ENCODE measurements at regions not wholly inside any gene's neighbourhood (a gene's known extent, or its start where the extent isn't known, plus 50 kb on each side); places are given as distances from the start of the nearest gene placed in this dataset.
"Not testable (repeated sequence)": the region's sequence is repeated elsewhere in the genome, so short reads cannot be mapped to it uniquely, and the experiment has no call there.

- H3K9me3 Mint-ChIP-seq = peaks cover 2 to 15% (median 6%) of the 10 kb centered on the region in 3 donors
- Histone ChIP-seq H3K4me1 (ENCODE audit: control insufficient read depth in 1 of 2, extremely low read depth in 1 of 2, insufficient read depth in 2 of 2, low read length in 2 of 2) (no peaks in the 10 kb centered on the region), H3K9me3 (no peaks in the 10 kb centered on the region), H3K27me3 (replicated peaks in 1 of 2; ENCODE audit: control insufficient read depth in 2 of 2, extremely low read depth in 1 of 2, insufficient read depth in 2 of 2, low read length in 1 of 2) (no peaks in the 10 kb centered on the region), H3K4me3 (ENCODE audit: control insufficient read depth in 1 of 2, extremely low read depth in 1 of 2, low read length in 1 of 2) (no peak overlapping the region), H3K27ac (ENCODE audit: low read length) (no peak overlapping the region), H3K36me3 (ENCODE audit: control insufficient read depth in 2 of 2, extremely low read depth in 1 of 2, insufficient read depth in 1 of 2, low read length in 1 of 2) (no peaks in the 10 kb centered on the region)
- H3K36me3 Mint-ChIP-seq = no peaks in the 10 kb centered on the region
- H3K4me3 Mint-ChIP-seq = no peak overlapping the region
- POLR2A ChIA-PET = no interaction called here
- H3K27me3 Mint-ChIP-seq = no peaks in the 10 kb centered on the region
- no peaks in the 10 kb centered on the region for H3K4me1 Mint-ChIP-seq
- no peak for DNase-seq
- CTCF ChIA-PET = no interaction called here
- H3K27ac Mint-ChIP-seq = no peak overlapping the region
- no peak for ATAC-seq (replicated peaks in 1 of 4)
- 79% methylated on average over 5 of the region's 5 CpGs for WGBS (ENCODE audit: insufficient coverage)
These were observed 368.6 kb upstream of the TENM3 start for GRCh38 chr4:181874602-181875001.

- ChIA-PET CTCF (no interaction called here), POLR2A (no interaction called here)
- H3K27me3 ChIP-seq (replicated peaks in 1 of 2; ENCODE audit: control insufficient read depth in 2 of 2, extremely low read depth in 1 of 2, insufficient read depth in 2 of 2, low read length in 1 of 2) = no peaks in the 10 kb centered on the region
- Mint-ChIP-seq H3K27ac (no peak overlapping the region), H3K27me3 (no peaks in the 10 kb centered on the region), H3K36me3 (no peaks in the 10 kb centered on the region), H3K9me3 (peaks cover 0 to 7% (median 2%) of the 10 kb centered on the region in 3 donors), H3K4me1 (no peaks in the 10 kb centered on the region), H3K4me3 (no peak overlapping the region)
- H3K36me3 ChIP-seq (ENCODE audit: control insufficient read depth in 2 of 2, extremely low read depth in 1 of 2, insufficient read depth in 1 of 2, low read length in 1 of 2) = no peaks in the 10 kb centered on the region
- H3K27ac ChIP-seq (ENCODE audit: low read length) = no peak overlapping the region
- no peaks in the 10 kb centered on the region for H3K9me3 ChIP-seq
- ATAC-seq (replicated peaks in 1 of 4) = no peak
- DNase-seq = no peak
- H3K4me3 ChIP-seq (ENCODE audit: control insufficient read depth in 1 of 2, extremely low read depth in 1 of 2, low read length in 1 of 2) = no peak overlapping the region
- no CpG with 5 or more reads among the region's 1 CpG for WGBS (ENCODE audit: insufficient coverage)
- no peaks in the 10 kb centered on the region for H3K4me1 ChIP-seq (ENCODE audit: control insufficient read depth in 1 of 2, extremely low read depth in 1 of 2, insufficient read depth in 2 of 2, low read length in 2 of 2)
These were observed 365.8 kb upstream of the TENM3 start for GRCh38 chr4:181877329-181877848.

- DNase-seq (no peak), ATAC-seq (replicated peaks in 1 of 4) (no peak)
- Mint-ChIP-seq H3K9me3 (peaks cover 4 to 18% (median 18%) of the 10 kb centered on the region in 3 donors), H3K4me1 (no peaks in the 10 kb centered on the region), H3K4me3 (no peak overlapping the region), H3K36me3 (no peaks in the 10 kb centered on the region), H3K27ac (no peak overlapping the region), H3K27me3 (no peaks in the 10 kb centered on the region)
- Histone ChIP-seq H3K4me1 (ENCODE audit: control insufficient read depth in 1 of 2, extremely low read depth in 1 of 2, insufficient read depth in 2 of 2, low read length in 2 of 2) (no peaks in the 10 kb centered on the region), H3K27me3 (replicated peaks in 1 of 2; ENCODE audit: control insufficient read depth in 2 of 2, extremely low read depth in 1 of 2, insufficient read depth in 2 of 2, low read length in 1 of 2) (no peaks in the 10 kb centered on the region), H3K27ac (ENCODE audit: low read length) (no peak overlapping the region), H3K9me3 (no peaks in the 10 kb centered on the region), H3K4me3 (ENCODE audit: control insufficient read depth in 1 of 2, extremely low read depth in 1 of 2, low read length in 1 of 2) (no peak overlapping the region), H3K36me3 (ENCODE audit: control insufficient read depth in 2 of 2, extremely low read depth in 1 of 2, insufficient read depth in 1 of 2, low read length in 1 of 2) (no peaks in the 10 kb centered on the region)
- ChIA-PET CTCF (no interaction called here), POLR2A (interaction anchor here in 1 of 2 donors (0.6 kb wide), 1 partner anchor 916 kb away, joined by 5 read pairs; no protein-coding TSS in a partner anchor)
- WGBS (ENCODE audit: insufficient coverage) = no CpG with 5 or more reads among the region's 1 CpG
These were observed 353.2 kb upstream of the TENM3 start for GRCh38 chr4:181890031-181890430.

DNA sequence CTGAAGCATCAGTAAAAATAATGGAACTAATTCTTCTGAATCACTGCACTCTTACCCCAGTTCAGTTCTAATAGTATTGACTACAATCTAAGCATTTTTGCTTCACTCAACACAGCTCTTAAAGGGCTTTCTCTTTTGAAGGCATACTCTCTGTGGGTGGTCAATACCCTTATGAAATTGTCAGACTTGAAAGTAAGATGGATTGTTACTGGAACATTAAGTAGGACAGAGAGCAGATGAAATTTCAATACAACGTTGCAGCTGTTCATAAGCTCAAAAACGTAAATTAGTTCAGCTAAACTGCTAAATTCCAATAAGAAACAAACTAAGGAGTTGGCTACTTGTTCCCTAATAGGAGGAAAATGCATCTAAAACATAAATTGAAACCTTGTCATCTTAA lies 352.3 kb upstream of the TENM3 start:
- H3K4me3 Mint-ChIP-seq = no peak overlapping the region
- H3K36me3 Mint-ChIP-seq = no peaks in the 10 kb centered on the region
- no peak for ATAC-seq (replicated peaks in 1 of 4)
- WGBS (ENCODE audit: insufficient coverage) = no CpG with 5 or more reads among the region's 2 CpGs
- Histone ChIP-seq H3K4me1 (ENCODE audit: control insufficient read depth in 1 of 2, extremely low read depth in 1 of 2, insufficient read depth in 2 of 2, low read length in 2 of 2) (no peaks in the 10 kb centered on the region), H3K27ac (ENCODE audit: low read length) (no peak overlapping the region), H3K4me3 (ENCODE audit: control insufficient read depth in 1 of 2, extremely low read depth in 1 of 2, low read length in 1 of 2) (no peak overlapping the region), H3K27me3 (replicated peaks in 1 of 2; ENCODE audit: control insufficient read depth in 2 of 2, extremely low read depth in 1 of 2, insufficient read depth in 2 of 2, low read length in 1 of 2) (no peaks in the 10 kb centered on the region), H3K9me3 (no peaks in the 10 kb centered on the region), H3K36me3 (ENCODE audit: control insufficient read depth in 2 of 2, extremely low read depth in 1 of 2, insufficient read depth in 1 of 2, low read length in 1 of 2) (no peaks in the 10 kb centered on the region)
- H3K4me1 Mint-ChIP-seq = no peaks in the 10 kb centered on the region
- CTCF ChIA-PET = no interaction called here
- POLR2A ChIA-PET = interaction anchor here in 1 of 2 donors (0.6 kb wide), 1 partner anchor 915 kb away, joined by 5 read pairs; no protein-coding TSS in a partner anchor
- H3K27me3 Mint-ChIP-seq = no peaks in the 10 kb centered on the region
- peaks cover 4 to 19% (median 18%) of the 10 kb centered on the region in 3 donors for H3K9me3 Mint-ChIP-seq
- H3K27ac Mint-ChIP-seq = no peak overlapping the region
- DNase-seq = no peak

DNA sequence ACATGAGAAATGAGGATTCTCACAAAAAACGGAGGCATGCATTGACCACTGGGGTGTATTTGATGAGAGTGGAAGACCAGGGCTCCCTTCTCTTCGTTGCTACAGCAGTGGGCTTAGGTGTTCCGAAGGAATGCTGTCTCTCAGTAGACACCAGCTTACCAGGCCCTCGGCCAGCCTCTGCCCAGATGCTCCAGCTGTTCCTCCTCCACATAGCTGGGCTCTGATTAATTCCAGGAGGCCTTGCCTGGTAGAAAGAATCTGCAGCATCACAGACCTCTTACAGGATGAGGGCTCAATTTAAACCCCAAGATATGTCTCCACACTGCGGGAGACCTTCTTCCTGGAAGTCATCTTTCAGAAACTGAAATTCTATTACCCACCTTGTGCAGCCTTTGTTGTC lies 346.6 kb upstream of the TENM3 start:
- Mint-ChIP-seq H3K36me3 (no peaks in the 10 kb centered on the region), H3K4me1 (no peaks in the 10 kb centered on the region), H3K27ac (no peak overlapping the region), H3K9me3 (peaks cover 3 to 30% (median 22%) of the 10 kb centered on the region in 3 donors), H3K27me3 (no peaks in the 10 kb centered on the region), H3K4me3 (no peak overlapping the region)
- Histone ChIP-seq H3K27me3 (replicated peaks in 1 of 2; ENCODE audit: control insufficient read depth in 2 of 2, extremely low read depth in 1 of 2, insufficient read depth in 2 of 2, low read length in 1 of 2) (no peaks in the 10 kb centered on the region), H3K9me3 (no peaks in the 10 kb centered on the region), H3K27ac (ENCODE audit: low read length) (no peak overlapping the region), H3K4me3 (ENCODE audit: control insufficient read depth in 1 of 2, extremely low read depth in 1 of 2, low read length in 1 of 2) (no peak overlapping the region), H3K4me1 (ENCODE audit: control insufficient read depth in 1 of 2, extremely low read depth in 1 of 2, insufficient read depth in 2 of 2, low read length in 2 of 2) (no peaks in the 10 kb centered on the region), H3K36me3 (ENCODE audit: control insufficient read depth in 2 of 2, extremely low read depth in 1 of 2, insufficient read depth in 1 of 2, low read length in 1 of 2) (no peaks in the 10 kb centered on the region)
- no peak for ATAC-seq (replicated peaks in 1 of 4)
- CTCF ChIA-PET = no interaction called here
- 61% methylated on average over 2 of the region's 5 CpGs for WGBS (ENCODE audit: insufficient coverage)
- POLR2A ChIA-PET = no interaction called here
- no peak for DNase-seq

DNA sequence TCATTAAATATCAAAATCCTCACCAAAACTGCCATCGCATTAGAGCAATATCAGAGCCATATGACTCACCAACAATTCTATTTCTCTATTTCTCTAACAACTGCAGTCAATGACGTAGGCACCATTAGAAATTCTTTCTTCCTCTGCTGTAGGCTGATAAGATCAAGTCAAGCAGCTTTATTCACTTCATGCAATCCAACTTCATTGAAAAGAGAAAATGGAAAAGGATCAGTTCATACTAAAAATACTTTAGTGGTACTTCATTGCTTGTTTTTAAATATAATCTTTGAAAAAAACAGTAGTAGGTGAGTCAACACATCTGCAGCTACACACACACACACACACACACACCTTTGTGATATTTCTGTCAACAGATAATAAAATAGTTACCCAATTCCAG lies 345.3 kb upstream of the TENM3 start:
- DNase-seq (no peak), ATAC-seq (replicated peaks in 1 of 4) (no peak)
- Mint-ChIP-seq H3K36me3 (no peaks in the 10 kb centered on the region), H3K4me3 (no peak overlapping the region), H3K9me3 (peaks cover 6 to 36% (median 22%) of the 10 kb centered on the region in 3 donors), H3K27ac (no peak overlapping the region), H3K27me3 (no peaks in the 10 kb centered on the region), H3K4me1 (no peaks in the 10 kb centered on the region)
- no peaks in the 10 kb centered on the region for H3K4me1 ChIP-seq (ENCODE audit: control insufficient read depth in 1 of 2, extremely low read depth in 1 of 2, insufficient read depth in 2 of 2, low read length in 2 of 2)
- no peak overlapping the region for H3K27ac ChIP-seq (ENCODE audit: low read length)
- no peaks in the 10 kb centered on the region for H3K27me3 ChIP-seq (replicated peaks in 1 of 2; ENCODE audit: control insufficient read depth in 2 of 2, extremely low read depth in 1 of 2, insufficient read depth in 2 of 2, low read length in 1 of 2)
- POLR2A ChIA-PET = no interaction called here
- CTCF ChIA-PET = no interaction called here
- H3K36me3 ChIP-seq (ENCODE audit: control insufficient read depth in 2 of 2, extremely low read depth in 1 of 2, insufficient read depth in 1 of 2, low read length in 1 of 2) = no peaks in the 10 kb centered on the region
- H3K4me3 ChIP-seq (ENCODE audit: control insufficient read depth in 1 of 2, extremely low read depth in 1 of 2, low read length in 1 of 2) = no peak overlapping the region
- H3K9me3 ChIP-seq = no peaks in the 10 kb centered on the region
- WGBS (ENCODE audit: insufficient coverage) = no CpG with 5 or more reads among the region's 2 CpGs

- H3K4me1 ChIP-seq (ENCODE audit: control insufficient read depth in 1 of 2, extremely low read depth in 1 of 2, insufficient read depth in 2 of 2, low read length in 2 of 2); H3K4me1 Mint-ChIP-seq; DNase-seq; POLR2A ChIA-PET; H3K27ac Mint-ChIP-seq; ATAC-seq (replicated peaks in 1 of 4); H3K9me3 ChIP-seq; H3K27ac ChIP-seq (ENCODE audit: low read length); H3K4me3 Mint-ChIP-seq; H3K36me3 Mint-ChIP-seq; H3K36me3 ChIP-seq (ENCODE audit: control insufficient read depth in 2 of 2, extremely low read depth in 1 of 2, insufficient read depth in 1 of 2, low read length in 1 of 2); H3K27me3 ChIP-seq (replicated peaks in 1 of 2; ENCODE audit: control insufficient read depth in 2 of 2, extremely low read depth in 1 of 2, insufficient read depth in 2 of 2, low read length in 1 of 2); H3K4me3 ChIP-seq (ENCODE audit: control insufficient read depth in 1 of 2, extremely low read depth in 1 of 2, low read length in 1 of 2); H3K27me3 Mint-ChIP-seq: not testable (repeated sequence)
- WGBS (ENCODE audit: insufficient coverage) = no CpG with 5 or more reads among the region's 2 CpGs
- CTCF ChIA-PET = interaction anchor here in 1 of 2 donors (0.7 kb wide), 1 partner anchor 75 kb away, joined by 4 read pairs; no protein-coding TSS in a partner anchor
- H3K9me3 Mint-ChIP-seq = peaks cover 14 to 38% (median 24%) of the 10 kb centered on the region in 3 donors
These were observed 340.8 kb upstream of the TENM3 start for GRCh38 chr4:181902404-181902803.
